Panc1 (cell line): ENCODE measurements at regions not wholly inside any gene's neighbourhood (a gene's known extent, or its start where the extent isn't known, plus 50 kb on each side); places are given as distances from the start of the nearest gene placed in this dataset.

ENCODE experiments used
- ATAC-seq: fragments of 200-7000 bp; cut with Tn5 transposase; 2 replicates; pipeline ENCODE4 v1.9.1; 2020; ENCODE audit warnings: mild to moderate bottlenecking, moderate library complexity
- BruUV-seq: library from RNA; stranded (reverse); fragments of 400-500 nt; replicated peaks from 2 replicates; lab custom pipeline; 2021; lab: Mats Ljungman, UMichigan
- CTCF ChIA-PET: fragments of 300-600 bp; sonication (Branson Sonifier 250); formaldehyde crosslinking; loops from one replicate; lab custom pipeline; 2022; ENCODE audit warnings: antibody characterized with exemption; lab: Charles Lee
- POLR2A ChIA-PET: fragments of 300-600 bp; sonication (Branson Sonifier 250); formaldehyde crosslinking; loops from one replicate; lab custom pipeline; 2022; ENCODE audit warnings: antibody characterized with exemption; lab: Charles Lee
- DNase-seq: peaks from one replicate; pipeline ENCODE4 v3.0.0-alpha.2; 2010; ENCODE audit warnings: low read depth, low spot score
- H3K27ac ChIP-seq: 2 replicates; pipeline ENCODE4 v1.5.1; 2011; ENCODE audit warnings: mild to moderate bottlenecking, low read length, inconsistent platforms
- H3K27me3 ChIP-seq: fragments of 200-500 bp; sonication (Bioruptor generic); 2 replicates; pipeline ENCODE4 v1.6.0; 2014; ENCODE audit warnings: low read length, inconsistent platforms; ENCODE audit not compliant: control insufficient read depth, insufficient read depth
- H3K36me3 ChIP-seq: fragments of 200-500 bp; sonication (Bioruptor generic); 2 replicates; pipeline ENCODE4 v1.5.1; 2014; ENCODE audit warnings: inconsistent platforms, mild to moderate bottlenecking, low read length, moderate library complexity; ENCODE audit not compliant: control insufficient read depth, insufficient read depth
- H3K4me1 ChIP-seq: 2 replicates; pipeline ENCODE4 v1.5.1; 2011; ENCODE audit warnings: inconsistent platforms, mild to moderate bottlenecking, low read length, moderate library complexity; ENCODE audit not compliant: control insufficient read depth, insufficient read depth
- H3K4me3 ChIP-seq, 2 experiments: 2 replicates each; pipeline ENCODE4 v1.5.1; 2011 to 2012; ENCODE audit warnings: low read depth in 2 of 2, low read length in 2 of 2, mild to moderate bottlenecking in 2 of 2, inconsistent platforms in 1 of 2, moderate library complexity in 1 of 2
- H3K9me3 ChIP-seq: fragments of 200-500 bp; sonication (Bioruptor generic); 2 replicates; pipeline ENCODE4 v1.5.1; 2014; ENCODE audit warnings: low read depth, mild to moderate bottlenecking, inconsistent platforms, low read length, moderate library complexity; ENCODE audit not compliant: control insufficient read depth, insufficient read depth
- POLR2AphosphoS5 ChIP-seq: IDR thresholded peaks from 2 replicates; pipeline ENCODE4 v1.6.1; 2012; ENCODE audit warnings: mild to moderate bottlenecking, low read depth, low read length, moderate library complexity
- SIN3A ChIP-seq: IDR thresholded peaks from 2 replicates; pipeline ENCODE4 v1.6.1; 2012; ENCODE audit warnings: low read depth, mild to moderate bottlenecking, low read length, moderate library complexity, borderline replicate concordance; ENCODE audit not compliant: insufficient read depth
- TCF7L2 ChIP-seq: IDR thresholded peaks from 2 replicates; pipeline ENCODE4 v1.6.1; 2011; ENCODE audit warnings: mild to moderate bottlenecking, low read depth, low read length, inconsistent platforms
- in situ Hi-C: cut with HindIII; loops from 2 replicates; pipeline ENCODE4 v1.10.0; 2016; ENCODE audit warnings: low sequenced_read_pairs, low pct_unique_long_range_greater_than_20kb
- intact Hi-C: fragments of 100-400 bp; cut with micrococcal nuclease; formaldehyde crosslinking; loops from one replicate; pipeline ENCODE4 v1.10.0; 2022; ENCODE audit not compliant: unreplicated experiment
- TF ChIP-seq, protein P1 (sequence below): fragments of 450-650 bp; IDR thresholded peaks from 2 replicates; pipeline ENCODE4 v1.5.1; 2017; ENCODE audit warnings: mild to moderate bottlenecking
- TF ChIP-seq, protein P2 (sequence below), 2 experiments: IDR thresholded peaks; 2 replicates each; pipeline ENCODE4 v1.6.1; 2011 to 2012; ENCODE audit warnings: low read depth in 2 of 2, control low read depth in 1 of 2, low read length in 1 of 2, mild to moderate bottlenecking in 1 of 2, moderate library complexity in 1 of 2; ENCODE audit not compliant: insufficient read depth in 1 of 2

DNA sequence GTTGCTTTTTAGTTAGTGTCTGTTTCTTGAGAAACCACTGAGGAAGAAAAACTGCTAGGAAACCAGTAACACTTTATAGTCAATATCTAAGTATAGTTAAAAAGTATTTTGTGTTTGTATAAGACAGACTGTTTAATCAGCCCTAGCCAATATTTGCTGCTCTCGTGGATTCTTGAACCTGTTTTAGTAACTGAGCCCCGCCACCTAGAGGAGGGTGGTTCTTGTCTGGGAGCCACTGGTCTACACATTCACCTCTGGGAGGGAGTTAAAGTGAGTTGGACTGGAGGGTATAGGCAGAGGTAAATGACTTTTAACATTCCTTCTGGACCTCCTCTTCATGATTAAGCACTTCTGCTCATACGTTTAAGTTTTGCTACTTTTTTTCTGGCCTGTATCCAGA lies 117.2 kb downstream of the SPATA31D1 start:
- ATAC-seq: no peak
- Histone ChIP-seq H3K27me3 (no peaks in the 10 kb centered on the region), H3K9me3 (no peaks in the 10 kb centered on the region), H3K27ac (no peak overlapping the region), H3K4me1 (no peaks in the 10 kb centered on the region), H3K36me3 (no peaks in the 10 kb centered on the region), H3K4me3 (no peak overlapping the region)
- intact Hi-C loops (loop anchor here (2.0 kb wide), 1 partner anchor 75 kb away; no protein-coding TSS in a partner anchor), in situ Hi-C loops (no loop called here)
- no TSS peak for BruUV-seq
- CTCF ChIA-PET: no interaction called here
- POLR2A ChIA-PET: no interaction called here
- no peak for DNase-seq
- TF ChIP-seq, protein P1, sequence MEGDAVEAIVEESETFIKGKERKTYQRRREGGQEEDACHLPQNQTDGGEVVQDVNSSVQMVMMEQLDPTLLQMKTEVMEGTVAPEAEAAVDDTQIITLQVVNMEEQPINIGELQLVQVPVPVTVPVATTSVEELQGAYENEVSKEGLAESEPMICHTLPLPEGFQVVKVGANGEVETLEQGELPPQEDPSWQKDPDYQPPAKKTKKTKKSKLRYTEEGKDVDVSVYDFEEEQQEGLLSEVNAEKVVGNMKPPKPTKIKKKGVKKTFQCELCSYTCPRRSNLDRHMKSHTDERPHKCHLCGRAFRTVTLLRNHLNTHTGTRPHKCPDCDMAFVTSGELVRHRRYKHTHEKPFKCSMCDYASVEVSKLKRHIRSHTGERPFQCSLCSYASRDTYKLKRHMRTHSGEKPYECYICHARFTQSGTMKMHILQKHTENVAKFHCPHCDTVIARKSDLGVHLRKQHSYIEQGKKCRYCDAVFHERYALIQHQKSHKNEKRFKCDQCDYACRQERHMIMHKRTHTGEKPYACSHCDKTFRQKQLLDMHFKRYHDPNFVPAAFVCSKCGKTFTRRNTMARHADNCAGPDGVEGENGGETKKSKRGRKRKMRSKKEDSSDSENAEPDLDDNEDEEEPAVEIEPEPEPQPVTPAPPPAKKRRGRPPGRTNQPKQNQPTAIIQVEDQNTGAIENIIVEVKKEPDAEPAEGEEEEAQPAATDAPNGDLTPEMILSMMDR: no peak
- TF ChIP-seq, protein P2, sequence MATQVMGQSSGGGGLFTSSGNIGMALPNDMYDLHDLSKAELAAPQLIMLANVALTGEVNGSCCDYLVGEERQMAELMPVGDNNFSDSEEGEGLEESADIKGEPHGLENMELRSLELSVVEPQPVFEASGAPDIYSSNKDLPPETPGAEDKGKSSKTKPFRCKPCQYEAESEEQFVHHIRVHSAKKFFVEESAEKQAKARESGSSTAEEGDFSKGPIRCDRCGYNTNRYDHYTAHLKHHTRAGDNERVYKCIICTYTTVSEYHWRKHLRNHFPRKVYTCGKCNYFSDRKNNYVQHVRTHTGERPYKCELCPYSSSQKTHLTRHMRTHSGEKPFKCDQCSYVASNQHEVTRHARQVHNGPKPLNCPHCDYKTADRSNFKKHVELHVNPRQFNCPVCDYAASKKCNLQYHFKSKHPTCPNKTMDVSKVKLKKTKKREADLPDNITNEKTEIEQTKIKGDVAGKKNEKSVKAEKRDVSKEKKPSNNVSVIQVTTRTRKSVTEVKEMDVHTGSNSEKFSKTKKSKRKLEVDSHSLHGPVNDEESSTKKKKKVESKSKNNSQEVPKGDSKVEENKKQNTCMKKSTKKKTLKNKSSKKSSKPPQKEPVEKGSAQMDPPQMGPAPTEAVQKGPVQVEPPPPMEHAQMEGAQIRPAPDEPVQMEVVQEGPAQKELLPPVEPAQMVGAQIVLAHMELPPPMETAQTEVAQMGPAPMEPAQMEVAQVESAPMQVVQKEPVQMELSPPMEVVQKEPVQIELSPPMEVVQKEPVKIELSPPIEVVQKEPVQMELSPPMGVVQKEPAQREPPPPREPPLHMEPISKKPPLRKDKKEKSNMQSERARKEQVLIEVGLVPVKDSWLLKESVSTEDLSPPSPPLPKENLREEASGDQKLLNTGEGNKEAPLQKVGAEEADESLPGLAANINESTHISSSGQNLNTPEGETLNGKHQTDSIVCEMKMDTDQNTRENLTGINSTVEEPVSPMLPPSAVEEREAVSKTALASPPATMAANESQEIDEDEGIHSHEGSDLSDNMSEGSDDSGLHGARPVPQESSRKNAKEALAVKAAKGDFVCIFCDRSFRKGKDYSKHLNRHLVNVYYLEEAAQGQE (IDR thresholded peaks at IDR 0.05; ENCODE audit: insufficient read depth in 1 of 2, low read depth in 2 of 2, low read length in 1 of 2): no peak
- TF ChIP-seq SIN3A (no peak), POLR2AphosphoS5 (no peak), TCF7L2 (no peak)

DNA sequence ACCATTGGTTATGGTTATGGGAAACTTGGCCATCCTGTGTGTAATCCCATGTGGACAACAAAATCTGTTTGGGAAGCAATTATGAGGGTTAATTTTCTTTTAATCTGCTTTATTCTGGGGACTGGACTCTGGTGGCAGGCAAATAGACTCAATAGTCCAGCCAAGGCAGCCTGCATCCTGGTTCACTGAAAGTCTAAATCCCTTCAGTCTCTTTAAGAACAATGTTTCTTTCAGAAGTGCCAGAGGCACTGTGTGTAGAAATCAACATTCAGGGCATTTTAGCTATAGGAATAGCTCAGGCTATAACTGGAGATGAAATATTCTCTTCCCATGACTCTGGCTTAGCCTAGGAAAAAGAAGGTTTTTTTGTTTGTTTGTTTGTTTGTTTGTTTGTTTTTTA lies 118.0 kb downstream of the SPATA31D1 start:
- CTCF ChIA-PET: no interaction called here

More for the DNA sequence above, 118.0 kb downstream of the SPATA31D1 start:
- POLR2A ChIA-PET: no interaction called here
- Histone ChIP-seq H3K27me3 (no peaks in the 10 kb centered on the region), H3K4me1 (no peaks in the 10 kb centered on the region), H3K9me3 (no peaks in the 10 kb centered on the region), H3K27ac (no peak overlapping the region), H3K4me3 (no peak overlapping the region), H3K36me3 (no peaks in the 10 kb centered on the region)
- no peak for DNase-seq
- ATAC-seq: no peak
- intact Hi-C loops (no loop called here), in situ Hi-C loops (no loop called here)
- BruUV-seq: no TSS peak
- TF ChIP-seq, protein P2 (IDR thresholded peaks at IDR 0.05; ENCODE audit: insufficient read depth in 1 of 2, low read depth in 2 of 2, low read length in 1 of 2): no peak
- TF ChIP-seq SIN3A: no peak
- TF ChIP-seq, protein P1: no peak
- no peak for TF ChIP-seq TCF7L2
- TF ChIP-seq POLR2AphosphoS5: no peak
